ENCODE measurements at regions not wholly inside any gene's neighbourhood (a gene's known extent, or its start where the extent isn't known, plus 50 kb on each side); places are given as distances from the start of the nearest gene placed in this dataset.

GRCh38 chr4:31094474-31094873, 374.3 kb downstream of the PCDH7 start:
- TF ChIP-seq TEAD4 (IDR thresholded peaks at IDR 0.05), result no peak
- TF ChIP-seq EP300 (IDR thresholded peaks at IDR 0.05; ENCODE audit: borderline replicate concordance), result no peak
- no peak for TF ChIP-seq YY1 (IDR thresholded peaks at IDR 0.05; ENCODE audit: low read depth)
- no peak for TF ChIP-seq CREB1 (IDR thresholded peaks at IDR 0.05; ENCODE audit: low read depth)
- TF ChIP-seq ZBTB7A (IDR thresholded peaks at IDR 0.05; ENCODE audit: low read depth), result no peak
- no peak for TF ChIP-seq MAX (IDR thresholded peaks at IDR 0.05)
- no peak for TF ChIP-seq TAF1 (IDR thresholded peaks at IDR 0.05; ENCODE audit: low read depth)

GRCh38 chr4:31097999-31098398, 377.8 kb downstream of the PCDH7 start:
- TF ChIP-seq EGR1 (IDR thresholded peaks at IDR 0.05) (no peak), ZBTB7A (IDR thresholded peaks at IDR 0.05; ENCODE audit: low read depth) (no peak), MAX (IDR thresholded peaks at IDR 0.05) (no peak), TEAD4 (IDR thresholded peaks at IDR 0.05) (no peak), CEBPB (IDR thresholded peaks at IDR 0.05) (no peak), USF1 (IDR thresholded peaks at IDR 0.05) (no peak), NFIC (IDR thresholded peaks at IDR 0.05) (no peak), REST (IDR thresholded peaks at IDR 0.05; ENCODE audit: low read depth) (no peak), YY1 (IDR thresholded peaks at IDR 0.05; ENCODE audit: low read depth) (no peak), TCF12 (IDR thresholded peaks at IDR 0.05; ENCODE audit: low read depth) (no peak), EP300 (IDR thresholded peaks at IDR 0.05; ENCODE audit: borderline replicate concordance) (no peak), CREB1 (IDR thresholded peaks at IDR 0.05; ENCODE audit: low read depth) (no peak), FOXM1 (IDR thresholded peaks at IDR 0.05; ENCODE audit: borderline replicate concordance, low read depth) (no peak), RAD21 (IDR thresholded peaks at IDR 0.05; ENCODE audit: low read depth) (no peak), TAF1 (IDR thresholded peaks at IDR 0.05; ENCODE audit: low read depth) (no peak)

GRCh38 chr4:31100536-31100935, 380.4 kb downstream of the PCDH7 start:
- TF ChIP-seq YY1 (IDR thresholded peaks at IDR 0.05; ENCODE audit: low read depth), result no peak
- no peak for TF ChIP-seq EGR1 (IDR thresholded peaks at IDR 0.05)
- no peak for TF ChIP-seq MAX (IDR thresholded peaks at IDR 0.05)
- no peak for TF ChIP-seq TAF1 (IDR thresholded peaks at IDR 0.05; ENCODE audit: low read depth)
- no peak for TF ChIP-seq EP300 (IDR thresholded peaks at IDR 0.05; ENCODE audit: borderline replicate concordance)
- TF ChIP-seq TEAD4 (IDR thresholded peaks at IDR 0.05), result no peak
- no peak for TF ChIP-seq NFIC (IDR thresholded peaks at IDR 0.05)
- TF ChIP-seq TCF12 (IDR thresholded peaks at IDR 0.05; ENCODE audit: low read depth), result no peak
- TF ChIP-seq ZBTB7A (IDR thresholded peaks at IDR 0.05; ENCODE audit: low read depth), result no peak
- no peak for TF ChIP-seq FOXM1 (IDR thresholded peaks at IDR 0.05; ENCODE audit: borderline replicate concordance, low read depth)
- TF ChIP-seq CEBPB (IDR thresholded peaks at IDR 0.05), result no peak
- no peak for TF ChIP-seq CREB1 (IDR thresholded peaks at IDR 0.05; ENCODE audit: low read depth)

- no peak for TF ChIP-seq TAF1 (IDR thresholded peaks at IDR 0.05; ENCODE audit: low read depth)
- no peak for TF ChIP-seq MAX (IDR thresholded peaks at IDR 0.05)
- TF ChIP-seq YY1 (IDR thresholded peaks at IDR 0.05; ENCODE audit: low read depth), result no peak
- TF ChIP-seq EGR1 (IDR thresholded peaks at IDR 0.05), result no peak
- no peak for TF ChIP-seq NFIC (IDR thresholded peaks at IDR 0.05)
- TF ChIP-seq EP300 (IDR thresholded peaks at IDR 0.05; ENCODE audit: borderline replicate concordance), result no peak
- TF ChIP-seq RAD21 (IDR thresholded peaks at IDR 0.05; ENCODE audit: low read depth), result no peak
Observed at GRCh38 chr4:31104043-31104442, 383.9 kb downstream of the PCDH7 start.

GRCh38 chr4:31104577-31104976, 384.4 kb downstream of the PCDH7 start:
- TF ChIP-seq CREB1 (IDR thresholded peaks at IDR 0.05; ENCODE audit: low read depth) (no peak), EGR1 (IDR thresholded peaks at IDR 0.05) (no peak), EP300 (IDR thresholded peaks at IDR 0.05; ENCODE audit: borderline replicate concordance) (no peak), USF1 (IDR thresholded peaks at IDR 0.05) (no peak), CEBPB (IDR thresholded peaks at IDR 0.05) (no peak), NFIC (IDR thresholded peaks at IDR 0.05) (no peak), TCF12 (IDR thresholded peaks at IDR 0.05; ENCODE audit: low read depth) (no peak)

GRCh38 chr4:31106419-31106818, 386.2 kb downstream of the PCDH7 start:
- TF ChIP-seq TAF1 (IDR thresholded peaks at IDR 0.05; ENCODE audit: low read depth) (no peak), MAX (IDR thresholded peaks at IDR 0.05) (no peak), TEAD4 (IDR thresholded peaks at IDR 0.05) (no peak), CREB1 (IDR thresholded peaks at IDR 0.05; ENCODE audit: low read depth) (no peak), REST (IDR thresholded peaks at IDR 0.05; ENCODE audit: low read depth) (no peak), CEBPB (IDR thresholded peaks at IDR 0.05) (no peak), EGR1 (IDR thresholded peaks at IDR 0.05) (no peak), RAD21 (IDR thresholded peaks at IDR 0.05; ENCODE audit: low read depth) (no peak), FOXM1 (IDR thresholded peaks at IDR 0.05; ENCODE audit: borderline replicate concordance, low read depth) (no peak), ZBTB7A (IDR thresholded peaks at IDR 0.05; ENCODE audit: low read depth) (no peak), EP300 (IDR thresholded peaks at IDR 0.05; ENCODE audit: borderline replicate concordance) (no peak), YY1 (IDR thresholded peaks at IDR 0.05; ENCODE audit: low read depth) (no peak), NFIC (IDR thresholded peaks at IDR 0.05) (no peak), USF1 (IDR thresholded peaks at IDR 0.05) (no peak), TCF12 (IDR thresholded peaks at IDR 0.05; ENCODE audit: low read depth) (no peak)
